Osteocyte (in vitro differentiated cells): ENCODE measurements at regions not wholly inside any gene's neighbourhood (a gene's known extent, or its start where the extent isn't known, plus 50 kb on each side); places are given as distances from the start of the nearest gene placed in this dataset.

Experiments
- DNase-seq: peaks from one replicate; pipeline ENCODE4 v3.0.0; 2021; ENCODE audit warnings: mixed read lengths; ENCODE audit not compliant: unreplicated experiment; ENCODE audit errors: extremely low spot score
- H3K27ac Mint-ChIP-seq: one replicate; pipeline ENCODE4 v1.8.0; 2021; ENCODE audit warnings: mild to moderate bottlenecking, mixed read lengths; ENCODE audit not compliant: unreplicated experiment
- H3K27me3 Mint-ChIP-seq: one replicate; pipeline ENCODE4 v1.8.0; 2021; ENCODE audit warnings: mixed read lengths; ENCODE audit not compliant: unreplicated experiment
- H3K36me3 Mint-ChIP-seq: one replicate; pipeline ENCODE4 v1.8.0; 2021; ENCODE audit warnings: mixed read lengths; ENCODE audit not compliant: unreplicated experiment
- H3K4me1 Mint-ChIP-seq: one replicate; pipeline ENCODE4 v1.8.0; 2021; ENCODE audit warnings: mixed read lengths; ENCODE audit not compliant: unreplicated experiment
- H3K4me3 Mint-ChIP-seq: one replicate; pipeline ENCODE4 v1.8.0; 2021; ENCODE audit warnings: mild to moderate bottlenecking, moderate library complexity, mixed read lengths; ENCODE audit not compliant: unreplicated experiment
- H3K9me3 Mint-ChIP-seq: one replicate; pipeline ENCODE4 v1.8.0; 2021; ENCODE audit warnings: mixed read lengths; ENCODE audit not compliant: unreplicated experiment
- CTCF ChIP-seq: fragments of 200-600 bp; sonication (generic); IDR thresholded peaks from 2 replicates; pipeline ENCODE4 v1.5.0; 2021; ENCODE audit warnings: antibody characterized with exemption, mild to moderate bottlenecking, moderate library complexity

GRCh38 chr4:126738926-126739325 lies 893.8 kb upstream of the INTU start:
- no peaks in the 10 kb centered on the region for H3K27me3 Mint-ChIP-seq
- TF ChIP-seq CTCF, result no peak
- no peaks in the 10 kb centered on the region for H3K9me3 Mint-ChIP-seq
- no peak for DNase-seq
- no peak overlapping the region for H3K4me3 Mint-ChIP-seq
- no peak overlapping the region for H3K27ac Mint-ChIP-seq
- peaks cover 19% of the 10 kb centered on the region for H3K4me1 Mint-ChIP-seq
- H3K36me3 Mint-ChIP-seq, result no peaks in the 10 kb centered on the region

DNA sequence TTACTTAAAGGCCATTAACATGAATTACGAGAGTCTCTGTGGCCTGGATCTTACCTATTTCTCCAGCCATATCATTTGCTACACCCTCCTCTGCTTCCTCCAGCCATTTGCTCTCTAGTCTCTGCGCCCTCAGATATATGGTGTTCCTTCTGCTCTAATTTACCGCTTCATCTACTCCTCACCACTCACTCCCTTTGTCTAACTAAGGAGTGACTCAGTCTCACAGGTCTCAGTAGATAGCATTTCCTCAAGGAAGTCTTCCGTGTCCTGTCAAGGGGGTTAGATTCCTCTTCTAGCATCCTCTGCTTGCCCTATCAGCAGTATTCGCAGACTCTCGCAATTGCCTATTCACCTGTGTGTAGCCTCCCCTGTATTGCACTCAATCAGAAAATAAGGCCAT lies 892.1 kb upstream of the INTU start:
- Mint-ChIP-seq H3K4me3 (no peak overlapping the region), H3K4me1 (peaks cover 15% of the 10 kb centered on the region), H3K36me3 (peaks cover 3% of the 10 kb centered on the region), H3K9me3 (peaks cover 5% of the 10 kb centered on the region), H3K27me3 (no peaks in the 10 kb centered on the region), H3K27ac (no peak overlapping the region)
- no peak for TF ChIP-seq CTCF
- DNase-seq, result no peak

DNA sequence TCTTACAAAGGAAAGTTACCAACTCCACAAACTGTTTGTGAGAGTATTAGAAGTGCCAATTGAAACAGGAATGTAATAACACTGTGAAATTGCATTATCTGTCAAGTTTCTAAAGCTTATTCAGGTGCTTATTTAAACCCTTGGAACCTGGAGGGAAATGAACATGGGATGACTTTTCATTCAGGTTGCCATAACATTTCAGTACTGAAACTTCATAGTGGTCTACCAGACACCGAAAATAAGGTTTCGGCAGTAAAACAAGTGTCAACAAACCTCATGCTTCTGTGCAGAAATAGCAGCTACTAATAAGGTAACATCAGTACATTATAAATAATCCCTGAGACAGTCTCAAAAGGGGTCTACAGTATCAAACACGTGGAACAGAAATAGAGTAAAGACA lies 890.7 kb upstream of the INTU start:
- no peak overlapping the region for H3K27ac Mint-ChIP-seq
- H3K4me3 Mint-ChIP-seq, result no peak overlapping the region
- peaks cover 13% of the 10 kb centered on the region for H3K9me3 Mint-ChIP-seq
- H3K27me3 Mint-ChIP-seq, result no peaks in the 10 kb centered on the region
- H3K4me1 Mint-ChIP-seq, result peaks cover 10% of the 10 kb centered on the region
- no peak for TF ChIP-seq CTCF
- peaks cover 9% of the 10 kb centered on the region for H3K36me3 Mint-ChIP-seq
- DNase-seq, result no peak

- Mint-ChIP-seq H3K36me3 (peaks cover 9% of the 10 kb centered on the region), H3K9me3 (peaks cover 13% of the 10 kb centered on the region)
These were observed 889.9 kb upstream of the INTU start for GRCh38 chr4:126742885-126743284.

DNA sequence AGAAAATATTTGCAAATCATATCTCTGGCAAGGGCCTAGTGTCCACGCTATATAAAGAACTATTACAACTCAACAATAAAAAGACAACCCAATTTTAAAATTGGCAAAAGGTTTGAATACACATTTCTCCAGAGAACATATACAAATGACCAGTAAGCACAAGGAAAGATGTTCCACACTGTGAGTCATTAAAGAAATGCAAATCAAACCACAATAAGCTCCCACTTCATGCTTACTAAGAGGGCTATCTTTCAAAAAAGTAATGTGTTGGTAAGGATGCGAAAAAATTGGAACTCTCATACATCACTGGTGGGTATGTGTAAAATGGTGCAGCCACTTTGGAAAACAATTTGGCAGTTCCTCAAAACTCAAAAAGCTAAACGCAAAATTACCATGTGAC lies 884.0 kb upstream of the INTU start:
- Mint-ChIP-seq H3K9me3 (peaks cover 13% of the 10 kb centered on the region), H3K4me1 (no peaks in the 10 kb centered on the region), H3K36me3 (peaks cover 9% of the 10 kb centered on the region), H3K27ac (no peak overlapping the region), H3K4me3 (no peak overlapping the region), H3K27me3 (no peaks in the 10 kb centered on the region)
- no peak for TF ChIP-seq CTCF
- DNase-seq, result no peak

More at GRCh38 chr4:126742885-126743284, 889.9 kb upstream of the INTU start:
- Mint-ChIP-seq H3K27ac (no peak overlapping the region), H3K4me1 (peaks cover 3% of the 10 kb centered on the region), H3K4me3 (no peak overlapping the region), H3K27me3 (no peaks in the 10 kb centered on the region)
- no peak for DNase-seq
- TF ChIP-seq CTCF, result no peak
